Heart right ventricle (tissue), 16 donors: ENCODE measurements at regions not wholly inside any gene's neighbourhood (a gene's known extent, or its start where the extent isn't known, plus 50 kb on each side); places are given as distances from the start of the nearest gene placed in this dataset.

Experiments
- ATAC-seq, 8 donors: fragments of 200-7000 bp; cut with Tn5 transposase; one replicate each; pipeline ENCODE4 v1.9.1; 2020; ENCODE audit warnings: mild to moderate bottlenecking in 8 of 8, moderate library complexity in 8 of 8, moderate number of reproducible peaks in 1 of 8
- DNase-seq, 2 donors: peaks; one replicate each; pipeline ENCODE4 v3.0.0-alpha.2; 2020
- H3K27ac ChIP-seq, 10 donors: fragments of 200-600 bp; sonication (generic) in 2 of 10; one replicate each; pipeline versions ENCODE4 v1.5.0 to v1.8.0; 2020 to 2022; ENCODE audit warnings: mild to moderate bottlenecking in 3 of 10
- H3K27me3 ChIP-seq, 7 donors: fragments of 200-600 bp; one replicate each; pipeline ENCODE4 v1.8.0; 2021 to 2022; ENCODE audit warnings: mild to moderate bottlenecking in 2 of 7
- H3K36me3 ChIP-seq, 9 donors: fragments of 200-600 bp; sonication (generic) in 1 of 9; one replicate each; pipeline versions ENCODE4 v1.5.0 to v1.8.0; 2020 to 2022; ENCODE audit warnings: mild to moderate bottlenecking in 2 of 9
- H3K4me1 ChIP-seq, 9 donors: fragments of 200-600 bp; sonication (generic) in 1 of 9; one replicate each; pipeline versions ENCODE4 v1.5.0 to v1.8.0; 2020 to 2022; ENCODE audit warnings: mild to moderate bottlenecking in 4 of 9
- H3K4me3 ChIP-seq, 10 donors: fragments of 200-600 bp; sonication (generic) in 2 of 10; one replicate each; pipeline versions ENCODE4 v1.5.0 to v1.8.0; 2020 to 2022; ENCODE audit warnings: mild to moderate bottlenecking in 7 of 10, moderate library complexity in 2 of 10
- H3K9me3 ChIP-seq, 11 donors: fragments of 200-600 bp in 10 of 11; sonication (generic) in 2 of 11; one replicate each; pipeline versions ENCODE4 v1.5.0 to v1.8.0; 2013 to 2022; ENCODE audit warnings: mild to moderate bottlenecking in 2 of 11, control low read depth in 1 of 11, moderate library complexity in 1 of 11
- WGBS, 2 donors: extraction: QIAGEN DNeasy Blood & Tissue Kit; methylation state at CpG; one replicate each; pipeline ENCODE4 v1.1.7; 2013; ENCODE audit warnings: inconsistent platforms in 1 of 2; 5-methylcytosine and 5-hydroxymethylcytosine counted together
- intact Hi-C, 10 donors: fragments of 100-400 bp; cut with DNase I; formaldehyde crosslinking; loops; one replicate each; pipeline versions ENCODE4 v1.11.1 to v1.14.2; 2022
- TF ChIP-seq, protein P1 (sequence below), 9 donors: fragments of 200-600 bp; sonication (generic) in 2 of 9; IDR thresholded peaks; one replicate each; pipeline versions ENCODE4 v1.5.0 to v1.8.0; 2021 to 2022; ENCODE audit warnings: antibody characterized with exemption in 9 of 9, mild to moderate bottlenecking in 5 of 9, moderate library complexity in 1 of 9
- donor health status: Arrhythmogenic right ventricular cardiomyopathy.
- donor health status: ischemic (EF 13 %, LVEDD 7.1; RV severe dilation, severe dysfunction).
- donor health status: healthy with polysubstance abuse.
- donor health status: DM: no; HTN: yes; CAD: no.
- donor health status: DM: no; HTN: no; CAD: no.
- donor health status: ischemic (EF 25% LVEDD 6.9; RV normal size, moderate dysfunction).
- donor health status: ischemic (EF 25% LVEDD 5.7; RV mildly dilated, moderate dysfunction).
- donor health status: healthy.
- donor health status: DM: yes; HTN: yes; CAD: no.
- donor health status: Ischemic cardiomyopathy.
- donor health status: ischemic (EF 35%, LVEDD 5.7; RV mildly dilated, moderate dysfunction).
- donor health status: nonischemic (EF 11% LVEDD 7.7; RV severe dilation, severe dysfunction).
- donor health status: DM: yes; HTN: yes; CAD: no.
- donor health status: PGD.
- donor health status: ischemic (EF 29% LVEDD 5.4; RV normal size, mild dysfunction).
- donor health status: nonischemic (EF 23%, LVEDD 6.1; RV moderate dilation, normal function).

DNA sequence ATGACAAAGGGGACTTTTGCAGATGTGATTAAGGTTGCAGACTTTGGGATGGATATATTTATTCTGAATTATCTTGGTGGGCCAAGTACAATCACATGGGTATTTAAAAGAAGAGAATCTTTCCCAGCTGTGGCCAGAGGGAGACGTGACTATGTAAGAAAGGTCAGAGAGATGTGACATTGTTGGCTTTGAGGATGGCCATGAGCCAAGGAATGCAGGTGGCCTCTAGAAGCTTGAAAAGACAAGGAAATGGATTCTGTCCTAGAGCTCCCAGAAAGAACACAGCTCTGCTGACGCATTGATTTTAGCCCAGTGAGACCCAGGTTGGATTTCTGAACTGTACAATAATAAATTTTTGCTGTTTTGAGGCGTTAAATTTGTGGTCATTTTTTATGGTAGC lies 616.0 kb upstream of the TBL1XR1 start:
- Histone ChIP-seq H3K27ac (peak overlapping the region in 5 of 10 donors; percentile 6 to 54 (median 17)), H3K9me3 (no peaks in the 10 kb centered on the region), H3K36me3 (no peaks in the 10 kb centered on the region), H3K4me3 (no peak overlapping the region), H3K27me3 (no peaks in the 10 kb centered on the region), H3K4me1 (peaks cover 2 to 65% (median 41%) of the 10 kb centered on the region in 9 donors)
- intact Hi-C loops, result loop anchor here in 6 of 10 donors (5.0 to 10.0 kb wide), 6 partner anchors 199 to 619 kb away; partner anchors contain the start of gene TBL1XR1 (in 1 of the 6)
- 34 to 36% methylated on average over 3 of the region's 3 CpGs for WGBS, 2 donors
- DNase-seq, result peak in 1 of 2 donors; percentile 69
- TF ChIP-seq, protein P1, sequence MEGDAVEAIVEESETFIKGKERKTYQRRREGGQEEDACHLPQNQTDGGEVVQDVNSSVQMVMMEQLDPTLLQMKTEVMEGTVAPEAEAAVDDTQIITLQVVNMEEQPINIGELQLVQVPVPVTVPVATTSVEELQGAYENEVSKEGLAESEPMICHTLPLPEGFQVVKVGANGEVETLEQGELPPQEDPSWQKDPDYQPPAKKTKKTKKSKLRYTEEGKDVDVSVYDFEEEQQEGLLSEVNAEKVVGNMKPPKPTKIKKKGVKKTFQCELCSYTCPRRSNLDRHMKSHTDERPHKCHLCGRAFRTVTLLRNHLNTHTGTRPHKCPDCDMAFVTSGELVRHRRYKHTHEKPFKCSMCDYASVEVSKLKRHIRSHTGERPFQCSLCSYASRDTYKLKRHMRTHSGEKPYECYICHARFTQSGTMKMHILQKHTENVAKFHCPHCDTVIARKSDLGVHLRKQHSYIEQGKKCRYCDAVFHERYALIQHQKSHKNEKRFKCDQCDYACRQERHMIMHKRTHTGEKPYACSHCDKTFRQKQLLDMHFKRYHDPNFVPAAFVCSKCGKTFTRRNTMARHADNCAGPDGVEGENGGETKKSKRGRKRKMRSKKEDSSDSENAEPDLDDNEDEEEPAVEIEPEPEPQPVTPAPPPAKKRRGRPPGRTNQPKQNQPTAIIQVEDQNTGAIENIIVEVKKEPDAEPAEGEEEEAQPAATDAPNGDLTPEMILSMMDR (IDR thresholded peaks at IDR 0.05), result no peak
- ATAC-seq, result peak; percentile 35 to 83 (median 68)

DNA sequence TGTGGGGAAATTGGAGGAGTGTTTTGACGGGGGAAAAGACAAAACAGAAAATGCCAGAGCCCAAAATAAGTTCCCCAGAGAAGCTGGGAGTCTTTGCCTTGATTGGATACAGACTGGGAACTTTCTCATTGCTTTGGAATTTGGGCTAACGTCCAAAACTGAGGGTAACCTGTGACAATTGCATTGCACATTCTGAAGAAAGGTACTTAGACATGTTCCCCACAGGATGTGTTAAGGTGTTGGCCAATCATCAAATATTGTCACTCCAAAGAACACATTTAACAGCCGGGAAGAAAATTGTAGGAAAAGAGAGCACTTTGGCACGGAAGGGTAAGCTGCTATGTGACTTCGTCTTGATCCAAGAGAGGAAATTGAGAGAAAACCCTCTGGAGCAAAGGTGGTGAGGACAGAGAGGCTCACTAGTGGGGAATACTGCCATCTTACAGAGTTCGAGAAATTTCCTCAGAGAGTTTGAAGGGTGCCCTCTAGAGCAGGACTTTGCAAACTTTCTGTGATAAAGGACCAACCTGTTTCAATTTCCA lies 619.5 kb upstream of the TBL1XR1 start:
- Histone ChIP-seq H3K4me1 (peaks cover 2 to 69% (median 33%) of the 10 kb centered on the region in 9 donors), H3K27ac (peak overlapping the region in 8 of 10 donors; percentile 20 to 74 (median 55)), H3K27me3 (no peaks in the 10 kb centered on the region), H3K9me3 (no peaks in the 10 kb centered on the region), H3K36me3 (no peaks in the 10 kb centered on the region), H3K4me3 (no peak overlapping the region)
- ATAC-seq, result peak; percentile 53 to 74 (median 67)
- peak in 1 of 2 donors; percentile 45 for DNase-seq
- TF ChIP-seq, protein P1 (IDR thresholded peaks at IDR 0.05), result peak in 6 of 9 donors; percentile 9 to 48 (median 32)
- WGBS, 2 donors, result 10 to 13% methylated on average over 6 of the region's 6 CpGs
- intact Hi-C loops, result loop anchor here in 5 of 10 donors (10.0 kb wide), 5 partner anchors 202 to 622 kb away; partner anchors contain the start of gene TBL1XR1 (in 1 of the 5)

DNA sequence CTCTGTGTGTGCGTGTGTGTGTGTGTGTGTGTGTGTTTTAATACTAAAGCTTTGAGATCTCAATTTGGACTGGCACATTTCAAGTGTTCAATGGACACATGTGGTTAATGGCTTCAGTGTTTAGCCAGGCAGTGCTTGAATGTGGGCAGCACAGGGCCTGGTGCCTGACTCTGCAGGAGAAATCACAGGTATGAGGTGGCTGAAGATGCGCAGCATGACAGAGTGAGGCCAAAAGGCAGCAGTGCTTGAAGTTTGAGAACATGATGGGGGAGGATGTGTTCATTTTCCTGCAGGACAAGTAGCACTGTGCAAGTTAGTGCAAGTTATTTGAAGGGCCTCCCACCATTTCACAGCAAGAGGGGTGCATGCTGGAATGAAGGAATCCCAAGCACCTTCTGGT lies 620.5 kb upstream of the TBL1XR1 start:
- TF ChIP-seq, protein P1 (IDR thresholded peaks at IDR 0.05), result no peak
- H3K4me1 ChIP-seq, result peaks cover 4 to 74% (median 39%) of the 10 kb centered on the region in 9 donors
- intact Hi-C loops, result loop anchor here in 5 of 10 donors (10.0 kb wide), 5 partner anchors 203 to 623 kb away; partner anchors contain the start of gene TBL1XR1 (in 1 of the 5)
- WGBS, 2 donors, result 26 to 64% methylated on average over 2 of the region's 2 CpGs
- no peaks in the 10 kb centered on the region for H3K9me3 ChIP-seq
- H3K27ac ChIP-seq, result peak overlapping the region in 2 of 10 donors; percentile 55
- DNase-seq (no peak), ATAC-seq (no peak)
- H3K4me3 ChIP-seq, result no peak overlapping the region
- H3K36me3 ChIP-seq, result no peaks in the 10 kb centered on the region
- no peaks in the 10 kb centered on the region for H3K27me3 ChIP-seq

DNA sequence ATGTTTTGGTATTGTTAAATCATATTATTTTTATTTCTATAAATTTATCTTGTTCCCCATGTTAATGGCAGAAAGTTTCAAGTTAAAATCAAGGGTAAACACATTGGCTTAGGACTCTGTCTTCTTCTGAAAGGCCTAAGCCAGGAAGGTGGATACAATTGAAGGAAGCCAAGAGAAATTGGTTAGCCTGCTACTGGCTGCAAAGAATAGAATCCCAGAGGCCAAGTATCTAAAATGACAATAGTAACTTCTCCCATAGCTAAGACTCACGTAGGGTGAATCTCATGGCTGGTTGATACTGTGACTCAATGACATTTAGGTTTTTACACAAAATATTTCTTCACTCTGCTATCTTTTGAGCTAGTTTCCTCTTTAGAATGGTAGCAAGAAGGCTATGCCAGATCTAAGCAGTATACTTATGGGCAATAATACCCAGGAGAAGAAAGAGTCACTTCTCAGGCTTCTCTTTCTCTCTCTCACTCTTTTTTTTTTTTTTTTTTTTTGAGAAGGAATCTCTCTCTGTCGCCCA lies 621.5 kb upstream of the TBL1XR1 start:
- WGBS, 2 donors, result 67 to 79% methylated on average over 2 of the region's 2 CpGs
- Histone ChIP-seq H3K4me1 (peaks cover 5 to 74% (median 39%) of the 10 kb centered on the region in 9 donors), H3K36me3 (no peaks in the 10 kb centered on the region), H3K9me3 (no peaks in the 10 kb centered on the region), H3K27me3 (no peaks in the 10 kb centered on the region), H3K4me3 (no peak overlapping the region), H3K27ac (peak overlapping the region in 3 of 10 donors; percentile 6 to 55 (median 21))
- ATAC-seq, result peak in 7 of 8 donors; percentile 23 to 55 (median 42)
- intact Hi-C loops, result loop anchor here in 5 of 10 donors (10.0 kb wide), 5 partner anchors 204 to 624 kb away; partner anchors contain the start of gene TBL1XR1 (in 1 of the 5)
- TF ChIP-seq, protein P1 (IDR thresholded peaks at IDR 0.05), result no peak
- DNase-seq, result no peak
